ENCODE measurements at regions not wholly inside any gene's neighbourhood (a gene's known extent, or its start where the extent isn't known, plus 50 kb on each side); places are given as distances from the start of the nearest gene placed in this dataset.

DNA sequence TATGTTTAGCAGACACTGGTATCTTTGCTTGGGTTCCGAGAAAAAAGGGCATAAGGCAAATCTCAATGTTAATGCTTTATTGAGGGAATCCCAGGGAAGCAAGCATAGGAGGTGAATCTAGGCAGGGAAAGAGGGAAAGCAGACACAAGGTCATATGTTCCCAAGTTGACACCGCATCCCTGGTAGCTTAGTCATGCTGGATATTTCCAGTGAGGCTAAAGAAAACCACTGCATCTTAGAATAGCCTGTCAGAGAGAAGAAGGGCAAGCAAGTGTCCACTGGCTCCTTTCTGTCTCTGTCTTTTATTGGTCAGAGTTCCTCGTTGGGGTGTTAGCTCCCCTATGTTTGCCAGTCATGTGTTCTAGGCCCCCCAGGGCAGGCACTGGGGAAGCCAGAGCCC, 104.7 kb downstream of the NKX6-1 start:
- TF ChIP-seq, protein P1, sequence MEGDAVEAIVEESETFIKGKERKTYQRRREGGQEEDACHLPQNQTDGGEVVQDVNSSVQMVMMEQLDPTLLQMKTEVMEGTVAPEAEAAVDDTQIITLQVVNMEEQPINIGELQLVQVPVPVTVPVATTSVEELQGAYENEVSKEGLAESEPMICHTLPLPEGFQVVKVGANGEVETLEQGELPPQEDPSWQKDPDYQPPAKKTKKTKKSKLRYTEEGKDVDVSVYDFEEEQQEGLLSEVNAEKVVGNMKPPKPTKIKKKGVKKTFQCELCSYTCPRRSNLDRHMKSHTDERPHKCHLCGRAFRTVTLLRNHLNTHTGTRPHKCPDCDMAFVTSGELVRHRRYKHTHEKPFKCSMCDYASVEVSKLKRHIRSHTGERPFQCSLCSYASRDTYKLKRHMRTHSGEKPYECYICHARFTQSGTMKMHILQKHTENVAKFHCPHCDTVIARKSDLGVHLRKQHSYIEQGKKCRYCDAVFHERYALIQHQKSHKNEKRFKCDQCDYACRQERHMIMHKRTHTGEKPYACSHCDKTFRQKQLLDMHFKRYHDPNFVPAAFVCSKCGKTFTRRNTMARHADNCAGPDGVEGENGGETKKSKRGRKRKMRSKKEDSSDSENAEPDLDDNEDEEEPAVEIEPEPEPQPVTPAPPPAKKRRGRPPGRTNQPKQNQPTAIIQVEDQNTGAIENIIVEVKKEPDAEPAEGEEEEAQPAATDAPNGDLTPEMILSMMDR (IDR thresholded peaks at IDR 0.05), result no peak
- H3K27ac Mint-ChIP-seq (ENCODE audit: unreplicated experiment), result no peak overlapping the region
- H3K9me3 Mint-ChIP-seq (ENCODE audit: unreplicated experiment), result no peaks in the 10 kb centered on the region
- no peak for DNase-seq (ENCODE audit: extremely low spot score, unreplicated experiment)
- no peaks in the 10 kb centered on the region for H3K27me3 Mint-ChIP-seq (ENCODE audit: unreplicated experiment)
- no peaks in the 10 kb centered on the region for H3K4me1 Mint-ChIP-seq (ENCODE audit: unreplicated experiment)
- H3K4me3 Mint-ChIP-seq (ENCODE audit: unreplicated experiment), result no peak overlapping the region
- H3K36me3 Mint-ChIP-seq (ENCODE audit: unreplicated experiment), result no peaks in the 10 kb centered on the region

DNA sequence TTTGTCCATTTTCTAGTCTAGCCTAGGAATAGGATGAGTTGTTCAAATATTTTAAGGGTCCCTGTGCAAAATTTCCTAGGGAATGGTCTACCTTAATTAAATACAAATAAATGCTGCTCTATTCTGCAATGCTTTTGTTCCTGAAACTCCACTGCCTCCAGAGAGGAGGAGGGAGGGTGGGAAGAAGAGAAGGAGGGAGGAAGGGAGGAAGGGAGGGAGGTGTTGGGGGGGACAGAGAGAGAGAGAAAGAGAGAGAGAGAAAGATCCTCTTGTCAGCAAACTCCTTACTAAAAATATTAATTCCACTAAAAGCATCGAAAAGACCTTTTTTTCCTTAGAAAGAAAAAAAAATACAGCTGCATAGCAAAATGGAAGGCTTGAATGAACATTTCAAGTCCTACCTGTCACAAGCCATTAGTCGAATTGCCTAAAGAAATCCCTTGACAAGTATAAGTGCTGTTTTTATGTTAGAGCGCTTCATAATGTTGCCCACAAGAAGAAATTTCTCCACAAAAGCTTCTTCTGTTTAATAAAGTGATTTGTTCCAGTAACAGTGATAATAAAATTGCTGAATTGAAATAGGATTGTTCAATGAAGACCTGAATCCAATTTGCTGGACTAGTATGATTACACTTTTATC, 106.0 kb downstream of the NKX6-1 start:
- no peak overlapping the region for H3K27ac Mint-ChIP-seq (ENCODE audit: unreplicated experiment)
- no peaks in the 10 kb centered on the region for H3K4me1 Mint-ChIP-seq (ENCODE audit: unreplicated experiment)
- DNase-seq (ENCODE audit: extremely low spot score, unreplicated experiment), result no peak
- no peak overlapping the region for H3K4me3 Mint-ChIP-seq (ENCODE audit: unreplicated experiment)
- no peaks in the 10 kb centered on the region for H3K36me3 Mint-ChIP-seq (ENCODE audit: unreplicated experiment)
- H3K27me3 Mint-ChIP-seq (ENCODE audit: unreplicated experiment), result no peaks in the 10 kb centered on the region
- no peaks in the 10 kb centered on the region for H3K9me3 Mint-ChIP-seq (ENCODE audit: unreplicated experiment)
- TF ChIP-seq, protein P1 (IDR thresholded peaks at IDR 0.05), result no peak

DNA sequence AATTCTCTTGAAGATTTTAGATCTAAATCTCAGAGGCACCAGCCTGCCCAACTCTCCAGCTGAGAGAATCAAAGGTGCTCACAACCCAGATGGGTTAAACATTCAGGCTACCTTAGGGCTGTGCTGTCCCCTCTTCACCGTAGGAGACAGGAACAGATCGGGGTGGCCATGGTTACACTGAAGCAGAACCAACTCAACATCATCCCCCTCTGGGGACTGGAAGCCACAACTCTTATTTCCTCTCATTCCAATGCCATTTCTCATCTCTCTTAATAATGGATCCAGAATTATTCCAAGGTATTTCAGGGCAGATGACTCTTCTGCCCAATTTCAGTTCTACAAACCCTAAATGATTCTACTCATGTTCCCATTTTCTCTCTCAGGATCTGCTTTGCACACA, 109.7 kb downstream of the NKX6-1 start:
- H3K36me3 Mint-ChIP-seq (ENCODE audit: unreplicated experiment), result no peaks in the 10 kb centered on the region
- DNase-seq (ENCODE audit: extremely low spot score, unreplicated experiment), result no peak
- TF ChIP-seq, protein P1 (IDR thresholded peaks at IDR 0.05), result no peak
- H3K9me3 Mint-ChIP-seq (ENCODE audit: unreplicated experiment), result no peaks in the 10 kb centered on the region
- H3K27ac Mint-ChIP-seq (ENCODE audit: unreplicated experiment), result no peak overlapping the region
- H3K4me1 Mint-ChIP-seq (ENCODE audit: unreplicated experiment), result no peaks in the 10 kb centered on the region
- H3K27me3 Mint-ChIP-seq (ENCODE audit: unreplicated experiment), result peaks cover 2% of the 10 kb centered on the region
- no peak overlapping the region for H3K4me3 Mint-ChIP-seq (ENCODE audit: unreplicated experiment)

DNA sequence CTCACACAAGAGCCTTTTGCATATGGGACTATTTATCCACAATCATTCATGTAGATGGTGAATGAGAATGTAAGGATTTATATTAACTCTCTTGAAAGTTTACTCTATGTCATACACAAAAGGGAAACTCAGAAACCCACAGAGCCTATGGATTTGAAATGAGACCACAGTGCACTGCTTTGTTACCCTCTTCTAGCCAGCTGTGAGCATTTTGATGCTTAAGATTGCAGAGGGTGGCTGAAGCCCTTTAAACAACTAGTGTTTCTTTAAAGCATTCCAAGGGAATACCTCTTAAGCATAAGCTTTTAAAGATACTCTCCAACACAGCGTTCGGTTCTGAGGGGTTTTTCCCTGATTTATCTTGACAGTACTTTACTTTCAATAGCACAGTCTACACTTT, 113.9 kb downstream of the NKX6-1 start:
- peaks cover 4% of the 10 kb centered on the region for H3K27me3 Mint-ChIP-seq (ENCODE audit: unreplicated experiment)
- TF ChIP-seq, protein P1 (IDR thresholded peaks at IDR 0.05), result no peak
- H3K4me3 Mint-ChIP-seq (ENCODE audit: unreplicated experiment), result no peak overlapping the region

DNA sequence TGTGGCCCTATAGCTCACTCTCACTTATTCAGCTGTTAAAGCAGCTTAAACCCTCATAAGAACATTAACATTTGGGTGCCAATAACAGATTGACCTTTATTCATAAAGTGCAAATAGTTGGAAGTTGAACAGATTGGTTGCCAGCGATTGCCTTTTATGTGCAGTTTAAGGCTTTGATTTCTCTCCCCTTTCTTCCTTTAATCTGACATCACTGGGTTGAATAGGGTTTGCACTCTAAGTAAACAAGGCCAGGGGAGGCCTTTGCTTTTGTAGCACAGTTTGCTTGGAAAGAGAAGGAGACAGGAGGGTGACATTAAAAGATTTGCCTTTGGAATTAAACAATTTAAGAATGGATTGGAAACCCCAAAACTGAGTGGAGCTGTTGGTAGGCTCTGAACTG, 114.3 kb downstream of the NKX6-1 start:
- no peak overlapping the region for H3K27ac Mint-ChIP-seq (ENCODE audit: unreplicated experiment)
- peaks cover 4% of the 10 kb centered on the region for H3K27me3 Mint-ChIP-seq (ENCODE audit: unreplicated experiment)
- DNase-seq (ENCODE audit: extremely low spot score, unreplicated experiment), result no peak
- TF ChIP-seq, protein P1 (IDR thresholded peaks at IDR 0.05), result no peak
- no peaks in the 10 kb centered on the region for H3K36me3 Mint-ChIP-seq (ENCODE audit: unreplicated experiment)
- no peaks in the 10 kb centered on the region for H3K4me1 Mint-ChIP-seq (ENCODE audit: unreplicated experiment)
- H3K9me3 Mint-ChIP-seq (ENCODE audit: unreplicated experiment), result no peaks in the 10 kb centered on the region
- H3K4me3 Mint-ChIP-seq (ENCODE audit: unreplicated experiment), result no peak overlapping the region

More for the DNA sequence above, 113.9 kb downstream of the NKX6-1 start:
- Mint-ChIP-seq H3K9me3 (ENCODE audit: unreplicated experiment) (no peaks in the 10 kb centered on the region), H3K27ac (ENCODE audit: unreplicated experiment) (no peak overlapping the region), H3K36me3 (ENCODE audit: unreplicated experiment) (no peaks in the 10 kb centered on the region), H3K4me1 (ENCODE audit: unreplicated experiment) (no peaks in the 10 kb centered on the region)
- DNase-seq (ENCODE audit: extremely low spot score, unreplicated experiment), result no peak
